ENCODE measurements at regions not wholly inside any gene's neighbourhood (a gene's known extent, or its start where the extent isn't known, plus 50 kb on each side); places are given as distances from the start of the nearest gene placed in this dataset.

DNA sequence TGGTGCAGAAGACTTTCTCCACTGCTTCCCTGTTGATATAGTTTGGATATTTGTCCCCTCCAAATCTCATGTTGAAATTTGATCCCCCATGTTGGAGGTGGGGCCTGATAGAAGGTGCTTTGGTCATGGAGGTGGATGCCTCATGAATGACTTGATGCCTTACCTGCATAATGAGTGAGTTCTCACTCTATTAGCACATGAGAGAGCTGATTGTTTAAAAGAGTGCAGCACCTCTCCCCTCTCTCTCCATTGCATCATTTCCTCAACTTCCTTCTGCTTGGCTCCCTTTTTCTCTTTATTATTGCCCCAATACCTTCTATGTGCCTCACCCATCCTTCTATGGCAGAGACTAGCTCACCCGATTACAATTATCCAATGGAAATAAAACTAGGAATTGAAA is 90.8 kb upstream of the COX10 start:
- Mint-ChIP-seq H3K4me1 (peaks cover 27% of the 10 kb centered on the region), H3K9me3 (no peaks in the 10 kb centered on the region), H3K36me3 (ENCODE audit: low read depth) (peaks cover 10% of the 10 kb centered on the region), H3K4me3 (no peak overlapping the region; the same call in 2 of the 3 replicates), H3K27me3 (ENCODE audit: insufficient read depth, low read depth, poor library complexity) (no peaks in the 10 kb centered on the region), H3K27ac (peak overlapping the region; percentile 67; the same call in 1 of the 2 replicates)
- no peaks in the 10 kb centered on the region for H4K20me1 ChIP-seq (replicated peaks; ENCODE audit: insufficient read depth)
- no peaks in the 10 kb centered on the region for H3K79me2 ChIP-seq (replicated peaks; ENCODE audit: insufficient read depth)
- TF ChIP-seq, protein P1, sequence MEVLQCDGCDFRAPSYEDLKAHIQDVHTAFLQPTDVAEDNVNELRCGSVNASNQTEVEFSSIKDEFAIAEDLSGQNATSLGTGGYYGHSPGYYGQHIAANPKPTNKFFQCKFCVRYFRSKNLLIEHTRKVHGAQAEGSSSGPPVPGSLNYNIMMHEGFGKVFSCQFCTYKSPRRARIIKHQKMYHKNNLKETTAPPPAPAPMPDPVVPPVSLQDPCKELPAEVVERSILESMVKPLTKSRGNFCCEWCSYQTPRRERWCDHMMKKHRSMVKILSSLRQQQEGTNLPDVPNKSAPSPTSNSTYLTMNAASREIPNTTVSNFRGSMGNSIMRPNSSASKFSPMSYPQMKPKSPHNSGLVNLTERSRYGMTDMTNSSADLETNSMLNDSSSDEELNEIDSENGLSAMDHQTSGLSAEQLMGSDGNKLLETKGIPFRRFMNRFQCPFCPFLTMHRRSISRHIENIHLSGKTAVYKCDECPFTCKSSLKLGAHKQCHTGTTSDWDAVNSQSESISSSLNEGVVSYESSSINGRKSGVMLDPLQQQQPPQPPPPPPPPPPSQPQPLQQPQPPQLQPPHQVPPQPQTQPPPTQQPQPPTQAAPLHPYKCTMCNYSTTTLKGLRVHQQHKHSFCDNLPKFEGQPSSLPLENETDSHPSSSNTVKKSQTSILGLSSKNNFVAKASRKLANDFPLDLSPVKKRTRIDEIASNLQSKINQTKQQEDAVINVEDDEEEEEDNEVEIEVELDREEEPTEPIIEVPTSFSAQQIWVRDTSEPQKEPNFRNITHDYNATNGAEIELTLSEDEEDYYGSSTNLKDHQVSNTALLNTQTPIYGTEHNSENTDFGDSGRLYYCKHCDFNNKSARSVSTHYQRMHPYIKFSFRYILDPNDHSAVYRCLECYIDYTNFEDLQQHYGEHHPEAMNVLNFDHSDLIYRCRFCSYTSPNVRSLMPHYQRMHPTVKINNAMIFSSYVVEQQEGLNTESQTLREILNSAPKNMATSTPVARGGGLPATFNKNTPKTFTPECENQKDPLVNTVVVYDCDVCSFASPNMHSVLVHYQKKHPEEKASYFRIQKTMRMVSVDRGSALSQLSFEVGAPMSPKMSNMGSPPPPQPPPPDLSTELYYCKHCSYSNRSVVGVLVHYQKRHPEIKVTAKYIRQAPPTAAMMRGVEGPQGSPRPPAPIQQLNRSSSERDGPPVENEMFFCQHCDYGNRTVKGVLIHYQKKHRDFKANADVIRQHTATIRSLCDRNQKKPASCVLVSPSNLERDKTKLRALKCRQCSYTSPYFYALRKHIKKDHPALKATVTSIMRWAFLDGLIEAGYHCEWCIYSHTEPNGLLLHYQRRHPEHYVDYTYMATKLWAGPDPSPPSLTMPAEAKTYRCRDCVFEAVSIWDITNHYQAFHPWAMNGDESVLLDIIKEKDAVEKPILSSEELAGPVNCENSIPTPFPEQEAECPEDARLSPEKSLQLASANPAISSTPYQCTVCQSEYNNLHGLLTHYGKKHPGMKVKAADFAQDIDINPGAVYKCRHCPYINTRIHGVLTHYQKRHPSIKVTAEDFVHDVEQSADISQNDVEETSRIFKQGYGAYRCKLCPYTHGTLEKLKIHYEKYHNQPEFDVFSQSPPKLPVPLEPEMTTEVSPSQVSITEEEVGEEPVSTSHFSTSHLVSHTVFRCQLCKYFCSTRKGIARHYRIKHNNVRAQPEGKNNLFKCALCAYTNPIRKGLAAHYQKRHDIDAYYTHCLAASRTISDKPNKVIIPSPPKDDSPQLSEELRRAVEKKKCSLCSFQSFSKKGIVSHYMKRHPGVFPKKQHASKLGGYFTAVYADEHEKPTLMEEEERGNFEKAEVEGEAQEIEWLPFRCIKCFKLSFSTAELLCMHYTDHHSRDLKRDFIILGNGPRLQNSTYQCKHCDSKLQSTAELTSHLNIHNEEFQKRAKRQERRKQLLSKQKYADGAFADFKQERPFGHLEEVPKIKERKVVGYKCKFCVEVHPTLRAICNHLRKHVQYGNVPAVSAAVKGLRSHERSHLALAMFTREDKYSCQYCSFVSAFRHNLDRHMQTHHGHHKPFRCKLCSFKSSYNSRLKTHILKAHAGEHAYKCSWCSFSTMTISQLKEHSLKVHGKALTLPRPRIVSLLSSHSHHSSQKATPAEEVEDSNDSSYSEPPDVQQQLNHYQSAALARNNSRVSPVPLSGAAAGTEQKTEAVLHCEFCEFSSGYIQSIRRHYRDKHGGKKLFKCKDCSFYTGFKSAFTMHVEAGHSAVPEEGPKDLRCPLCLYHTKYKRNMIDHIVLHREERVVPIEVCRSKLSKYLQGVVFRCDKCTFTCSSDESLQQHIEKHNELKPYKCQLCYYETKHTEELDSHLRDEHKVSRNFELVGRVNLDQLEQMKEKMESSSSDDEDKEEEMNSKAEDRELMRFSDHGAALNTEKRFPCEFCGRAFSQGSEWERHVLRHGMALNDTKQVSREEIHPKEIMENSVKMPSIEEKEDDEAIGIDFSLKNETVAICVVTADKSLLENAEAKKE (CRISPR knock-in tag; IDR thresholded peaks at IDR 0.05), result no peak
- TF ChIP-seq, protein P2, sequence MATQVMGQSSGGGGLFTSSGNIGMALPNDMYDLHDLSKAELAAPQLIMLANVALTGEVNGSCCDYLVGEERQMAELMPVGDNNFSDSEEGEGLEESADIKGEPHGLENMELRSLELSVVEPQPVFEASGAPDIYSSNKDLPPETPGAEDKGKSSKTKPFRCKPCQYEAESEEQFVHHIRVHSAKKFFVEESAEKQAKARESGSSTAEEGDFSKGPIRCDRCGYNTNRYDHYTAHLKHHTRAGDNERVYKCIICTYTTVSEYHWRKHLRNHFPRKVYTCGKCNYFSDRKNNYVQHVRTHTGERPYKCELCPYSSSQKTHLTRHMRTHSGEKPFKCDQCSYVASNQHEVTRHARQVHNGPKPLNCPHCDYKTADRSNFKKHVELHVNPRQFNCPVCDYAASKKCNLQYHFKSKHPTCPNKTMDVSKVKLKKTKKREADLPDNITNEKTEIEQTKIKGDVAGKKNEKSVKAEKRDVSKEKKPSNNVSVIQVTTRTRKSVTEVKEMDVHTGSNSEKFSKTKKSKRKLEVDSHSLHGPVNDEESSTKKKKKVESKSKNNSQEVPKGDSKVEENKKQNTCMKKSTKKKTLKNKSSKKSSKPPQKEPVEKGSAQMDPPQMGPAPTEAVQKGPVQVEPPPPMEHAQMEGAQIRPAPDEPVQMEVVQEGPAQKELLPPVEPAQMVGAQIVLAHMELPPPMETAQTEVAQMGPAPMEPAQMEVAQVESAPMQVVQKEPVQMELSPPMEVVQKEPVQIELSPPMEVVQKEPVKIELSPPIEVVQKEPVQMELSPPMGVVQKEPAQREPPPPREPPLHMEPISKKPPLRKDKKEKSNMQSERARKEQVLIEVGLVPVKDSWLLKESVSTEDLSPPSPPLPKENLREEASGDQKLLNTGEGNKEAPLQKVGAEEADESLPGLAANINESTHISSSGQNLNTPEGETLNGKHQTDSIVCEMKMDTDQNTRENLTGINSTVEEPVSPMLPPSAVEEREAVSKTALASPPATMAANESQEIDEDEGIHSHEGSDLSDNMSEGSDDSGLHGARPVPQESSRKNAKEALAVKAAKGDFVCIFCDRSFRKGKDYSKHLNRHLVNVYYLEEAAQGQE (IDR thresholded peaks at IDR 0.05; ENCODE audit: unreplicated experiment), result no peak
- TF ChIP-seq ZNF114 (CRISPR knock-in tag; IDR thresholded peaks at IDR 0.05) (no peak), EZH2phosphoT487 (IDR thresholded peaks at IDR 0.05; ENCODE audit: unreplicated experiment) (no peak), NANOG (IDR thresholded peaks at IDR 0.05; ENCODE audit: borderline replicate concordance) (no peak), STAT1 (IDR thresholded peaks at IDR 0.05; ENCODE audit: unreplicated experiment) (no peak), CREB1 (CRISPR knock-in tag; IDR thresholded peaks at IDR 0.05; ENCODE audit: low read depth) (no peak), POLR2AphosphoS5 (IDR thresholded peaks at IDR 0.05; ENCODE audit: low read depth) (no peak), EZH2 (IDR thresholded peaks at IDR 0.05; ENCODE audit: low read depth, unreplicated experiment) (no peak), ZNF331 (CRISPR knock-in tag; IDR thresholded peaks at IDR 0.05; ENCODE audit: low read depth) (no peak), JUNB (IDR thresholded peaks at IDR 0.05; ENCODE audit: unreplicated experiment) (no peak)
- TF ChIP-seq, protein P3, sequence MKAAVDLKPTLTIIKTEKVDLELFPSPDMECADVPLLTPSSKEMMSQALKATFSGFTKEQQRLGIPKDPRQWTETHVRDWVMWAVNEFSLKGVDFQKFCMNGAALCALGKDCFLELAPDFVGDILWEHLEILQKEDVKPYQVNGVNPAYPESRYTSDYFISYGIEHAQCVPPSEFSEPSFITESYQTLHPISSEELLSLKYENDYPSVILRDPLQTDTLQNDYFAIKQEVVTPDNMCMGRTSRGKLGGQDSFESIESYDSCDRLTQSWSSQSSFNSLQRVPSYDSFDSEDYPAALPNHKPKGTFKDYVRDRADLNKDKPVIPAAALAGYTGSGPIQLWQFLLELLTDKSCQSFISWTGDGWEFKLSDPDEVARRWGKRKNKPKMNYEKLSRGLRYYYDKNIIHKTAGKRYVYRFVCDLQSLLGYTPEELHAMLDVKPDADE (IDR thresholded peaks at IDR 0.05), result no peak
- H3K36me3 ChIP-seq (ENCODE audit: insufficient read depth), result no peaks in the 10 kb centered on the region
- no peaks in the 10 kb centered on the region for H3K27me3 ChIP-seq (ENCODE audit: insufficient read depth)
- H3K4me1 ChIP-seq (ENCODE audit: insufficient read depth), result peaks cover 16% of the 10 kb centered on the region
- peak overlapping the region; percentile 61; the same call in 1 of the 2 replicates for H2AFZ ChIP-seq
- H3K9me2 ChIP-seq (ENCODE audit: insufficient read depth), result peaks cover 44% of the 10 kb centered on the region
- peak overlapping the region; percentile 48; the same call in 1 of the 2 replicates for H3K4me2 ChIP-seq
- no peak overlapping the region for H3K4me3 ChIP-seq
- no peaks in the 10 kb centered on the region for H3F3A ChIP-seq (replicated peaks; ENCODE audit: low read depth)
- 0 out of 2 replicates have a peak overlapping the region, but pooled peaks have one; percentile 26 for H3K27ac ChIP-seq (ENCODE audit: low read depth)
- DNase-seq (ENCODE audit: low spot score) (peak; percentile 14), ATAC-seq (no peak; the same call in 2 of the 3 replicates)

Measured in GM23338 (cell line).